Right cardiac atrium (tissue), 5 donors: ENCODE measurements at regions not wholly inside any gene's neighbourhood (a gene's known extent, or its start where the extent isn't known, plus 50 kb on each side); places are given as distances from the start of the nearest gene placed in this dataset.
A peak's percentile ranks its signal among the peaks of the same experiment; 100 is the strongest.

ENCODE experiments used
- ATAC-seq, 2 donors: fragments of 200-7000 bp; cut with Tn5 transposase; one replicate each; pipeline versions ENCODE4 v1.8.0 to v1.9.1; 2020; ENCODE audit warnings: moderate library complexity in 2 of 2, mild to moderate bottlenecking in 1 of 2
- DNase-seq, 3 donors: peaks; one replicate each; pipeline ENCODE4 v3.0.0-alpha.2; 2020
- H3K27ac ChIP-seq: one replicate; pipeline ENCODE4 v1.5.1; 2013; ENCODE audit warnings: mild to moderate bottlenecking, low read length, control low read depth, moderate library complexity
- H3K27me3 ChIP-seq: one replicate; pipeline ENCODE4 v1.6.1; 2013; ENCODE audit not compliant: control insufficient read depth, insufficient read depth
- H3K4me1 ChIP-seq: one replicate; pipeline ENCODE4 v1.6.1; 2013; ENCODE audit warnings: low read length; ENCODE audit not compliant: control insufficient read depth, insufficient read depth
- H3K4me3 ChIP-seq: one replicate; pipeline ENCODE4 v1.5.1; 2013; ENCODE audit warnings: low read length, control low read depth
- H3K9me3 ChIP-seq: one replicate; pipeline ENCODE4 v1.6.1; 2013; ENCODE audit warnings: low read length; ENCODE audit not compliant: control insufficient read depth
- WGBS: extraction: QIAGEN DNeasy Blood & Tissue Kit; methylation state at CpG from one replicate; pipeline ENCODE4 v1.1.7; 2013; 5-methylcytosine and 5-hydroxymethylcytosine counted together
- intact Hi-C, 4 donors: fragments of 100-400 bp; cut with DNase I; formaldehyde crosslinking; loops; one replicate each; pipeline versions ENCODE4 v1.11.0 to v1.14.0; 2022 to 2023
- donor health status: healthy with polysubstance abuse.
- donor health status: DM: no; HTN: yes; CAD: no.
- donor health status: DM: no; HTN: no; CAD: no.
- donor health status: DM: no; HTN: yes; CAD: no; lungs with severe emphysema.
- donor health status: DM: yes; HTN: yes; CAD: no.

- DNase-seq, result peak in 2 of 3 donors; percentile 1 to 31
- intact Hi-C loops, result no loop called here
- 72% methylated on average over 19 of the region's 19 CpGs for WGBS
These were observed 154.0 kb downstream of the OLFM1 start for GRCh38 chr9:135241381-135242048.

GRCh38 chr9:135242049-135242396, 154.6 kb downstream of the OLFM1 start:
- ATAC-seq, result no peak
- 64% methylated on average over 9 of the region's 9 CpGs for WGBS
- Histone ChIP-seq H3K27ac (no peak overlapping the region), H3K4me1 (no peaks in the 10 kb centered on the region), H3K9me3 (no peaks in the 10 kb centered on the region), H3K27me3 (no peaks in the 10 kb centered on the region), H3K4me3 (no peak overlapping the region)
- intact Hi-C loops, result no loop called here
- DNase-seq, result peak; percentile 6 to 35 (median 18)

More at GRCh38 chr9:135241381-135242048, 154.0 kb downstream of the OLFM1 start:
- no peaks in the 10 kb centered on the region for H3K4me1 ChIP-seq
- no peak overlapping the region for H3K27ac ChIP-seq
- H3K27me3 ChIP-seq, result peaks cover 3% of the 10 kb centered on the region
- H3K9me3 ChIP-seq, result no peaks in the 10 kb centered on the region
- no peak for ATAC-seq
- no peak overlapping the region for H3K4me3 ChIP-seq

GRCh38 chr9:135242406-135242805, 154.9 kb downstream of the OLFM1 start:
- Histone ChIP-seq H3K27me3 (no peaks in the 10 kb centered on the region), H3K27ac (no peak overlapping the region), H3K4me3 (no peak overlapping the region), H3K9me3 (no peaks in the 10 kb centered on the region), H3K4me1 (no peaks in the 10 kb centered on the region)
- intact Hi-C loops, result no loop called here
- DNase-seq (peak in 2 of 3 donors; percentile 7 to 40), ATAC-seq (no peak)
- 36% methylated on average over 11 of the region's 11 CpGs for WGBS

- H3K27me3 ChIP-seq, result no peaks in the 10 kb centered on the region
- no peaks in the 10 kb centered on the region for H3K9me3 ChIP-seq
- no peak overlapping the region for H3K4me3 ChIP-seq
- no peaks in the 10 kb centered on the region for H3K4me1 ChIP-seq
- DNase-seq (peak; percentile 0 to 30 (median 28)), ATAC-seq (no peak)
- no peak overlapping the region for H3K27ac ChIP-seq
- 75% methylated on average over 31 of the region's 31 CpGs for WGBS
- intact Hi-C loops, result no loop called here
These were observed 156.0 kb downstream of the OLFM1 start for GRCh38 chr9:135243201-135244190.

GRCh38 chr9:135244271-135245221, 157.1 kb downstream of the OLFM1 start:
- Histone ChIP-seq H3K4me3 (no peak overlapping the region), H3K9me3 (no peaks in the 10 kb centered on the region), H3K27me3 (no peaks in the 10 kb centered on the region), H3K27ac (no peak overlapping the region), H3K4me1 (no peaks in the 10 kb centered on the region)
- ATAC-seq, result peak; percentile 33 to 52
- 78% methylated on average over 42 of the region's 42 CpGs for WGBS
- intact Hi-C loops, result no loop called here
- DNase-seq, result peak; percentile 16 to 70 (median 55)

- WGBS, result 89% methylated on average over 22 of the region's 22 CpGs
- H3K4me1 ChIP-seq, result no peaks in the 10 kb centered on the region
- intact Hi-C loops, result no loop called here
- no peaks in the 10 kb centered on the region for H3K27me3 ChIP-seq
- no peak overlapping the region for H3K27ac ChIP-seq
- DNase-seq, result peak; percentile 1 to 40 (median 37)
- no peak for ATAC-seq
- H3K4me3 ChIP-seq, result no peak overlapping the region
- H3K9me3 ChIP-seq, result no peaks in the 10 kb centered on the region
These were observed 158.2 kb downstream of the OLFM1 start for GRCh38 chr9:135245482-135246247.

GRCh38 chr9:135246248-135247205, 159.1 kb downstream of the OLFM1 start:
- Histone ChIP-seq H3K4me3 (no peak overlapping the region), H3K4me1 (no peaks in the 10 kb centered on the region), H3K27me3 (no peaks in the 10 kb centered on the region), H3K9me3 (no peaks in the 10 kb centered on the region), H3K27ac (no peak overlapping the region)
- intact Hi-C loops, result no loop called here
- ATAC-seq (no peak), DNase-seq (peak in 2 of 3 donors; percentile 19 to 30)
- WGBS, result 66% methylated on average over 23 of the region's 23 CpGs

GRCh38 chr9:135247227-135247930, 159.9 kb downstream of the OLFM1 start:
- Histone ChIP-seq H3K27ac (no peak overlapping the region), H3K4me1 (no peaks in the 10 kb centered on the region), H3K9me3 (no peaks in the 10 kb centered on the region), H3K4me3 (no peak overlapping the region), H3K27me3 (no peaks in the 10 kb centered on the region)
- ATAC-seq, result no peak
- DNase-seq, result peak; percentile 2 to 24 (median 23)
- intact Hi-C loops, result no loop called here
- WGBS, result 74% methylated on average over 27 of the region's 27 CpGs

GRCh38 chr9:135248111-135248510, 160.6 kb downstream of the OLFM1 start:
- Histone ChIP-seq H3K27me3 (no peaks in the 10 kb centered on the region), H3K9me3 (no peaks in the 10 kb centered on the region), H3K27ac (no peak overlapping the region), H3K4me1 (no peaks in the 10 kb centered on the region), H3K4me3 (no peak overlapping the region)
- WGBS, result 62% methylated on average over 8 of the region's 8 CpGs
- DNase-seq (peak in 2 of 3 donors; percentile 38 to 39), ATAC-seq (no peak)
- intact Hi-C loops, result no loop called here
